ENCODE measurements at regions not wholly inside any gene's neighbourhood (a gene's known extent, or its start where the extent isn't known, plus 50 kb on each side); places are given as distances from the start of the nearest gene placed in this dataset.

DNA sequence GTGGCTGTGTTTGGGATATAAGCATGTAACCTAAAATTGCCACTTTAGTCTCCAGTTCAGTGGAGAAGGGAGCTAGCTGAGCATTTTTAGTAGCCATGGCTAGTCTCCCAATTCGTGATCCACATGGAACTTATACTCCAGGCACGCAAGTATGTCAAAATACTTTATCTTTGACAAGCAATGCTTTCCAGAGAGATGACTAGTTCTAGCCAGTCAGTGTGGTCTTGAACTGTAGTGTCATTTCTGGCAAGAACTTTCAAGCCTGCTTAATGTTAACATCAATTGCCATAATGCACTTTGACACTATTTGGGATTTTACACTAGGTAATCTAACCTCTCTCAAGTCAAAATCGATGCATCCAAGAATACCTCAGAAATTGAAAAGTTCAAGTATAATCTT is 660.0 kb downstream of the PTPRC start (continued):
- TF ChIP-seq PML (IDR thresholded peaks at IDR 0.05; ENCODE audit: low read length) (no peak), TBL1XR1 (IDR thresholded peaks at IDR 0.05; ENCODE audit: low read depth, low read length) (no peak), NR2F1 (conservative IDR thresholded peaks at IDR 0.05) (no peak), MXI1 (IDR thresholded peaks at IDR 0.05; ENCODE audit: low read depth, low read length) (no peak), SMAD1 (IDR thresholded peaks at IDR 0.05; ENCODE audit: low read depth, partially characterized antibody) (no peak), KLF5 (IDR thresholded peaks at IDR 0.05; ENCODE audit: partially characterized antibody) (no peak), SP1 (IDR thresholded peaks at IDR 0.05; ENCODE audit: low read depth, low read length) (no peak), MYB (IDR thresholded peaks at IDR 0.05; ENCODE audit: borderline replicate concordance, low read depth, low read length) (no peak)
- TF ChIP-seq, protein P1, sequence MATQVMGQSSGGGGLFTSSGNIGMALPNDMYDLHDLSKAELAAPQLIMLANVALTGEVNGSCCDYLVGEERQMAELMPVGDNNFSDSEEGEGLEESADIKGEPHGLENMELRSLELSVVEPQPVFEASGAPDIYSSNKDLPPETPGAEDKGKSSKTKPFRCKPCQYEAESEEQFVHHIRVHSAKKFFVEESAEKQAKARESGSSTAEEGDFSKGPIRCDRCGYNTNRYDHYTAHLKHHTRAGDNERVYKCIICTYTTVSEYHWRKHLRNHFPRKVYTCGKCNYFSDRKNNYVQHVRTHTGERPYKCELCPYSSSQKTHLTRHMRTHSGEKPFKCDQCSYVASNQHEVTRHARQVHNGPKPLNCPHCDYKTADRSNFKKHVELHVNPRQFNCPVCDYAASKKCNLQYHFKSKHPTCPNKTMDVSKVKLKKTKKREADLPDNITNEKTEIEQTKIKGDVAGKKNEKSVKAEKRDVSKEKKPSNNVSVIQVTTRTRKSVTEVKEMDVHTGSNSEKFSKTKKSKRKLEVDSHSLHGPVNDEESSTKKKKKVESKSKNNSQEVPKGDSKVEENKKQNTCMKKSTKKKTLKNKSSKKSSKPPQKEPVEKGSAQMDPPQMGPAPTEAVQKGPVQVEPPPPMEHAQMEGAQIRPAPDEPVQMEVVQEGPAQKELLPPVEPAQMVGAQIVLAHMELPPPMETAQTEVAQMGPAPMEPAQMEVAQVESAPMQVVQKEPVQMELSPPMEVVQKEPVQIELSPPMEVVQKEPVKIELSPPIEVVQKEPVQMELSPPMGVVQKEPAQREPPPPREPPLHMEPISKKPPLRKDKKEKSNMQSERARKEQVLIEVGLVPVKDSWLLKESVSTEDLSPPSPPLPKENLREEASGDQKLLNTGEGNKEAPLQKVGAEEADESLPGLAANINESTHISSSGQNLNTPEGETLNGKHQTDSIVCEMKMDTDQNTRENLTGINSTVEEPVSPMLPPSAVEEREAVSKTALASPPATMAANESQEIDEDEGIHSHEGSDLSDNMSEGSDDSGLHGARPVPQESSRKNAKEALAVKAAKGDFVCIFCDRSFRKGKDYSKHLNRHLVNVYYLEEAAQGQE (IDR thresholded peaks at IDR 0.05; ENCODE audit: low read depth, low read length): no peak
- TF ChIP-seq, protein P2, sequence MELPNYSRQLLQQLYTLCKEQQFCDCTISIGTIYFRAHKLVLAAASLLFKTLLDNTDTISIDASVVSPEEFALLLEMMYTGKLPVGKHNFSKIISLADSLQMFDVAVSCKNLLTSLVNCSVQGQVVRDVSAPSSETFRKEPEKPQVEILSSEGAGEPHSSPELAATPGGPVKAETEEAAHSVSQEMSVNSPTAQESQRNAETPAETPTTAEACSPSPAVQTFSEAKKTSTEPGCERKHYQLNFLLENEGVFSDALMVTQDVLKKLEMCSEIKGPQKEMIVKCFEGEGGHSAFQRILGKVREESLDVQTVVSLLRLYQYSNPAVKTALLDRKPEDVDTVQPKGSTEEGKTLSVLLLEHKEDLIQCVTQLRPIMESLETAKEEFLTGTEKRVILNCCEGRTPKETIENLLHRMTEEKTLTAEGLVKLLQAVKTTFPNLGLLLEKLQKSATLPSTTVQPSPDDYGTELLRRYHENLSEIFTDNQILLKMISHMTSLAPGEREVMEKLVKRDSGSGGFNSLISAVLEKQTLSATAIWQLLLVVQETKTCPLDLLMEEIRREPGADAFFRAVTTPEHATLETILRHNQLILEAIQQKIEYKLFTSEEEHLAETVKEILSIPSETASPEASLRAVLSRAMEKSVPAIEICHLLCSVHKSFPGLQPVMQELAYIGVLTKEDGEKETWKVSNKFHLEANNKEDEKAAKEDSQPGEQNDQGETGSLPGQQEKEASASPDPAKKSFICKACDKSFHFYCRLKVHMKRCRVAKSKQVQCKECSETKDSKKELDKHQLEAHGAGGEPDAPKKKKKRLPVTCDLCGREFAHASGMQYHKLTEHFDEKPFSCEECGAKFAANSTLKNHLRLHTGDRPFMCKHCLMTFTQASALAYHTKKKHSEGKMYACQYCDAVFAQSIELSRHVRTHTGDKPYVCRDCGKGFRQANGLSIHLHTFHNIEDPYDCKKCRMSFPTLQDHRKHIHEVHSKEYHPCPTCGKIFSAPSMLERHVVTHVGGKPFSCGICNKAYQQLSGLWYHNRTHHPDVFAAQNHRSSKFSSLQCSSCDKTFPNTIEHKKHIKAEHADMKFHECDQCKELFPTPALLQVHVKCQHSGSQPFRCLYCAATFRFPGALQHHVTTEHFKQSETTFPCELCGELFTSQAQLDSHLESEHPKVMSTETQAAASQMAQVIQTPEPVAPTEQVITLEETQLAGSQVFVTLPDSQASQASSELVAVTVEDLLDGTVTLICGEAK (IDR thresholded peaks at IDR 0.05; ENCODE audit: borderline replicate concordance): no peak
- TF ChIP-seq, protein P3, sequence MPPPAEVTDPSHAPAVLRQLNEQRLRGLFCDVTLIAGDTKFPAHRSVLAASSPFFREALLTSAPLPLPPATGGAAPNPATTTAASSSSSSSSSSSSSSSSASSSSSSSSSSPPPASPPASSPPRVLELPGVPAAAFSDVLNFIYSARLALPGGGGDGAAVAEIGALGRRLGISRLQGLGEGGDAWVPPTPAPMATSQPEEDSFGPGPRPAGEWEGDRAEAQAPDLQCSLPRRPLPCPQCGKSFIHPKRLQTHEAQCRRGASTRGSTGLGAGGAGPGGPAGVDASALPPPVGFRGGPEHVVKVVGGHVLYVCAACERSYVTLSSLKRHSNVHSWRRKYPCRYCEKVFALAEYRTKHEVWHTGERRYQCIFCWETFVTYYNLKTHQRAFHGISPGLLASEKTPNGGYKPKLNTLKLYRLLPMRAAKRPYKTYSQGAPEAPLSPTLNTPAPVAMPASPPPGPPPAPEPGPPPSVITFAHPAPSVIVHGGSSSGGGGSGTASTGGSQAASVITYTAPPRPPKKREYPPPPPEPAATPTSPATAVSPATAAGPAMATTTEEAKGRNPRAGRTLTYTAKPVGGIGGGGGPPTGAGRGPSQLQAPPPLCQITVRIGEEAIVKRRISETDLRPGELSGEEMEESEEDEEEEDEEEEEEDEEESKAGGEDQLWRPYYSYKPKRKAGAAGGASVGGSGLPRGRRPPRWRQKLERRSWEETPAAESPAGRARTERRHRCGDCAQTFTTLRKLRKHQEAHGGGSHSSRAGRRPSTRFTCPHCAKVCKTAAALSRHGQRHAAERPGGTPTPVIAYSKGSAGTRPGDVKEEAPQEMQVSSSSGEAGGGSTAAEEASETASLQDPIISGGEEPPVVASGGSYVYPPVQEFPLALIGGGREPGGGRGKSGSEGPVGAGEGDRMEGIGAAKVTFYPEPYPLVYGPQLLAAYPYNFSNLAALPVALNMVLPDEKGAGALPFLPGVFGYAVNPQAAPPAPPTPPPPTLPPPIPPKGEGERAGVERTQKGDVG (CRISPR knock-in tag; IDR thresholded peaks at IDR 0.05): no peak
